Right kidney (tissue), 1 donor: ENCODE measurements at regions not wholly inside any gene's neighbourhood (a gene's known extent, or its start where the extent isn't known, plus 50 kb on each side); places are given as distances from the start of the nearest gene placed in this dataset.
A peak's percentile ranks its signal among the peaks of the same experiment; 100 is the strongest.
"Not testable (repeated sequence)": the region's sequence is repeated elsewhere in the genome, so short reads cannot be mapped to it uniquely, and the experiment has no call there.

ENCODE experiments used
- DNase-seq: peaks from one replicate; pipeline ENCODE4 v3.0.0-alpha.2; 2016

DNA sequence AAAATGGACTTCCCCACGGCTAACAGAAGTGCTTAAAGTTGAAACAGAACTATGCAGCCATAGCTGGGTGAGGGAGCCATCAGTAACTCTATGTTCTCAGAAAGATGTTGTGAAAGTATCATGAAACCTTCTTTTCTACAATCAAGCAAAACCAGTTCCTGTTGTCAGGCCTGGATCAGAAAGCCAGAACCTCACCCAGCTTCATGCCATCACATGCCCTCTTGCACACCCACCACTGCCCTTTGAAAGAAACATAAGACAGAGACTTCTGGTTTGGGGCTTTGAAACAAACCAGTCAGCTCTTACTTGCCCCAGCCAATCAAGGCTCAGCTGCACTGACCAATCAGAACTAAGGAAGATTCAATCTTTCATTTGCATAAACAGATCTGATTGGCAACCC is 230.8 kb upstream of the FERD3L start:
- no peak for DNase-seq

DNA sequence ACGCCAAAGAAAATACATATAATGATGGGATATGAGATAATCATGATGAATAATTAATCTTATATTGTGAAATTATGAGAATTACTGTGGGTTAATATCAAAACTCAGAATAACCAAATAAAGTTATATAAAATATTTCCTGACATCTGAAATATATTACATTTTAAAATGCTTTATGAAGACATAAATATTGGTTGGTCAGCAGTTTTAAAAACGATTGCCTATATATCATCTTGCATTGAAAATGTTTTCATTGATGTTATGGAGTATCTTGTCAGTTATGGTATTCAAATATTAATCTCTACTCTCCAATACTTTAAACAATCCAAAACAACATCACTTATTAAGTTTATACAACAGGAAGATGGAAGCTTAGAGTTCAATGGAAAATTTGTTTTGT is 228.1 kb upstream of the FERD3L start:
- DNase-seq = no peak

DNA sequence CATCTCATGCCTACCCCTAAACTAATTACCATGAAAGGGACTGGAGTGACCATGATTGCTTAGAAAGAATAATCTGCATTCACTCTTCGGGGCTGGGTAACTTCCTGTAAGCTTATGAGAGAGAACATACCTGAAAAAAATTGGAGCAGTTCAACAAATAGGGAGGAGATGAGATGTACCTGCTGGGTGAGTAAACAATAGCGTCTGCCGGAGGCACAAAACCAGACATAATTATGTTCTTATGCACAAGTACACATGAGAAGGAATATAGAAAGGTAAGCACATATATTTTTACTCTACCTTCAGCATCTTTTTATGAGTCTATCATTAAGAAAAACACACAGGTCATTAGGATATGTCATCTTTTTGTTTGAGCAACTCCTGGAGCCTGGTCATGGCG is 224.6 kb upstream of the FERD3L start:
- DNase-seq = no peak

DNA sequence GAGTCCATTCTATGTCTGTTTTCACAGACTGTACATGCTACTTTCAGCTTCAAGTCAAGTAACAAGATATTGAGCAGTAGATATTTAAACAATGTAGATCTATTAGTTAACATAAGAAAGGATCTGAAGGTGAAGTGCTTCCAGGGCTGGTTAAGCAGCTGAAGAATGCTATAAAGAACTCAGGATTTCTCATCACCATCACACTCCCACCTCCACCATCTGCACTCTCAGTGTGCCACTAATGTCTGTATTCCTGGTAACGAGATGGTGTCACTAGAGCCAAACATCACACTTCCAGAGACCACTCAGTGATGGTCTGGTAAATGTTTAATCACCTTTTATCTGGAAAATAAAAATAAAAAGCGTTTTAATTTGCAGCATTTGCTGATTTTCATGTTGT is 224.0 kb upstream of the FERD3L start:
- no peak for DNase-seq

DNA sequence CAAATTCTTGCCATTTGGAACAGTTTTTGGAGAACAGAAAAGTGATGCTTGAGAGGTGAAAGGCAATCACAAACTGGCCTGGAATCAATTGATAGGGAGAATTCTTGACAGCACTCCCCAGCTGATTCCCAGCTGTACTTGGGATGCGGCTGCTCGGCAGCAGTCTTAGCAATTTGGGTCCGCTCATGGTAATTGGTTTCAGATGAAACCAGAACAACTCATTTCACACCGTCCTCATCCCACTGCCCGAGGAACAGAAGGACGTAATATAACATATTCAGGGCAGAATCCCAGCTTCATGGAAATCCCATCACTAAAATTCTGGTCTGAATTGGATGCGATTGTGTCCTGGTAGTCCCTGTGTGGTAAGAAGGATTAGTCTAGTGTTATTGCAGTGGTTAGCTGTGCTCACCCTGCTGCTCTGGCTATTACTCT is 223.3 kb upstream of the FERD3L start:
- DNase-seq = no peak

DNA sequence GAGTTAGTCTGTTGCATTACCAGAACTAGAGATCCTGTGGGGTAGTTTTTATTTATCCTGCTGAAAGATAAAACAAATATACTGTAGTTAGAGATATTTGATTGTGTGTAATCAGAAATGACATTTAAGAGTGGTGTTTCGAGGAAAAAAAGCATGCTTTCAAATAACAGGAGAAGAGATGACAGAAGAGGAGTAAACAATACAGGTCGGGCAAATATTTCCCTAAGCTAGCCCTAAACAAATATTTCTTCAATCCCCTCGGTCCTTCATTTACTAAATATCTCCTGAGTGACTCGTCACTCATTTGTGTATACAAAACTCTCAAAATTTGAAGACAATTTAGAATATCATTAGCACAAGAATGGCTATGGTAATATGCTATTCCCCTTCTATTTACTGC is 219.7 kb upstream of the FERD3L start:
- DNase-seq = no peak

DNA sequence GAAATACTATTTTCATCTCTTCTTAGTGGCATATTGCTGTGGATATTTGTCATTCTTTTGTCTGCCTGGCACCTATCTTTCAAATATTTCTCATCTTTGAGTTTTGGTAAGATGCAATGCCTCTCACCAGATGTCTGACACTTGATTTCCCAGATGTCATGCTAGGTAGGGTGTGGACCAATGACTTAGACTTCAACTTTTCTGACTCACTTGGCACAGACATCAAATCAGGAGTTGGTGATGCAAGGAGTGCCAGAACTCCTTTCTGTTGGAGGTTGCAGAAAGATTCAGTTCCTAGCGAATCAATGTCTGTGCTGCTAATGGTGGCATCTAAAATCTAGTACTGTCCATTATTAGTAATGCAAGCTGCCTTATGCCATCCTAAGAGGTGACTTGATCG is 216.9 kb upstream of the FERD3L start:
- no peak for DNase-seq

DNA sequence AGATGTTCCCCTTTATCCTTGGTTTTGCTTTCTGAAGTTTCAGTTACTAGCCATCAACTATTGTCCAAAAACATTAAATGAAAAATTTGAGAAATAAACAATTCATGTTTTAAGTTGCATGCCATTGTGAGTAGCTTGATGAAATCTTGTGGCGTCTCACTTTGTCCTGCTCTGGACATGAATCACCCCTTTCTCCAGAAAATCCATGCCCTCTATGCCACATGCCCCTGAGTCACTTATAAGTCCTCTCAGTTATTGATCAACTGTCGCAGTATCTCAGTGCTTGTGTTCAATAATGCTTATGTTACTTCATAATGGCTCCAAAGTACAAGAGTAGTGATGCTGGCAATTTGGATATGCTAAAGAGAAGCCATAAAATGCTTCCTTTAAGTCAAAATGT is 208.0 kb upstream of the FERD3L start:
- no peak for DNase-seq

DNA sequence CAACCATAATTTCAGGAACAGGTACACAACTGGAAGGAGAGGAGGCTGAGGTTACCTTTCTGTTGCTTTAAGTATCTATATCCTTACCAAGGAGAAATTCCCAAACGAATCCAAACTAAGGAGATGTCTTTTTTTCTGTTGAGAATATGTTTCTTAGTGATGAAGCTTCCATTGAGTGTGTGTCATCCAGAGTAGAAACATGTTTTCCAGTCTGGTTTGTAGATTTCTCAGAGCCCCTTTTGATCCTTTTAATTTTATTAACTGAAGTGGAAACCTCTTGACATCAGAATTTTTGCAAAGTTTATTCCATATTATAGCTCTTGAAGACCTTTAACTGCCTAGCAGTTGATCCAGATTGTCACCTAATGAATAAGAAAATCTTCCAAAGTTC is 207.1 kb upstream of the FERD3L start:
- DNase-seq = no peak

DNA sequence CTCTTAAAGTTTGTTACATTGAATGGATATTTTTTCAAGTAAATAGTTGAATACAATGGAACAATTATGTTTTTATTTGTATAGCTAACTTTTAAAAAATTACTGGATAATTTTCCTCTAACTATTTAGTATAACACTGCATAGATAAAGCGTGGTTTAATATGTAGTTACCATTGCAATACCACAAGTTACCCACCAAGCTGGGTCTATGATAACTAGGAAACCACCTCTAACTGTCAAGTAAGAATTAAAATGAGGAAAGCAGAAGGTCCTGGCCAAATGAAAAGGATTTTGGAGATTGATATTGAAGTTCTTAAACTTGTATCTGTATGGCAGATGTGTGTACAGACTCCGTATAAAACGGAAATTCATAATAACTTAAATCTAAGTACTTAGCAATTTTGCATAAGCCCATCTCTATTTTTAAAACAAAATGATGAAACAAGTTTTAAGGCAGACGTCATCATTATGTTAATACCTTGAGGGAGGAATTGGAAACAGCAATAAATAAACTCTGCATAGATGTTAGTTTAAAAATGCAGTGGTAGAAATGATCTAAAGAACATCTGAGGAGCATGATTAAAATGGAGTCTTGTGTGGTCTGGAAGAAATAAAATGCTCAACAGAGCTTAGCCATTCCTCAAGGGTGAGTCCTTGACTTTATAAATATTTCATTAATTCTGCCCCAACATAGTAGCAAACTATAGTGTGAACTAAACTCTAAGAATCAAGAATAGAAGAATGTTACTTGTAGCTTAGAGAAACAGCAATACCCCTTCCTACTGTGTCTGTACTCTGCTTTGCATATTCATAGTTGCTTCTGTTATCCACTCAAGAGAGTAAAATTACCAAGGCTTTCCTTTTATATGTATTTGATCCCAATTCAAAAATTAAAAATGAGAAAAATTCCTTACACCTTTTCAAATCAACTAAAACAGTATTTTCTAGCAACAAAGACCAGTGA is 206.4 kb upstream of the FERD3L start:
- no peak for DNase-seq

DNA sequence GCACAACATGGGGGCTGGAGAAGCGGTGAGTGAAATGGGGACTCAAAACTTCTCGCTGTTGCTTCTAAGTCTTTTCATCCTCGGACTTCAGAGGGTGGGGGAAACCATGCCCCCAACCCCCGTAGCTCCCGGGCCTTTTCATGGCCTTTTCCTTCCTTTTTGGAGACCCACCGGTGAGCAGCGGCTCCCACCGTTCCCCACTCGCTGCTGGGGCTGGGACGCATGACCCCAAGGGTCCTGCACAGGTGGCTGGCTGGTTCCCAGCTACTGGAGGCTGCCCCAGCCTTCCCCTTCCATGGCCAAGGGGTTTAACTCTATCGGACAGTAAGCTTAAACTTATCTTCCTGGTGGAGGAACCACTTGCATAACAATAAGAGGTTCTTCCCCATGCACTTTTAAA is 194.3 kb upstream of the FERD3L start:
- DNase-seq = no peak

DNA sequence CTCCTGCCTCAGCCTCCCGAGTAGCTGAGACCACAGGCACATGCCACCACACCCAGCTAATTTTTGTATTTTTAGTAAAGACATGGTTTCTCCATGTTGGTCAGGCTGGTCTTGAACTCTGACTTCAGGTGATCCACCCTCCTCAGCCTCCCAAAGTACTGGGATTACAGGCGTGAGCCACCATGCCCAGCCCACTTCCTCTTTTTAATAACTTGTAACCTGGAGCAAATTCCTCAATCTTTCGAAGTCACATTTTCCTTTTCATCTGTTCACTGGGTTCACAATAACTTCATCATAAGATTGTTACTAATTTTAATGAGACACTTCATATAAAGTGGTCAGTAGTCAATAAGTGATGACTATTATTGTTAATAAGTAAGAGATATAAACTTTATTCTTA is 193.3 kb upstream of the FERD3L start:
- not testable (repeated sequence) for DNase-seq

DNA sequence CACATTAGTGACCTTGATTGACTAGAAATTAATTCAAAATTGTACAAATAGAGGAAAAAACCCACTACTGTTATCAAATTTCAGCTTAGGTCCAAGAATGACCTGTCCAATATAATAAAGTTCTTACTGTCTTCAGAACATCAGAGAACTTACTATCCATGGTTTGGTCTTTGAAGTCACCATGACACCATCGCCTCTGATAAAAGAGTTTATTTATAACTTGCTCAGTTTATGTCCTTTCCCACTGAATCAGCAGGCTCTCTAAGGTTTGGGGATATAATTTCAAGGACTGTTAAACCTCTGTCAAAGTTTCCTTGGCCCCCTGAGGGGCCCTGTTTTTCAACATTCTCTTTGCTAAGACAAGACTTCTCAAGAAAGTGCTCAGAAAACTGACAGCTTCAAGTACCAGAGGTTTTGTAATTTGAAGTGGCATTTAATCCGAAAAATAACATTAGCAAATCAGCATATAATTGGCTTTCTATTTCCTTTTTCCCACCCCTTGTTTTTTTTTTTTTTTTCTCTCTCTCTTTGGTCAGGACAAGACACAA is 191.7 kb upstream of the FERD3L start:
- no peak for DNase-seq

DNA sequence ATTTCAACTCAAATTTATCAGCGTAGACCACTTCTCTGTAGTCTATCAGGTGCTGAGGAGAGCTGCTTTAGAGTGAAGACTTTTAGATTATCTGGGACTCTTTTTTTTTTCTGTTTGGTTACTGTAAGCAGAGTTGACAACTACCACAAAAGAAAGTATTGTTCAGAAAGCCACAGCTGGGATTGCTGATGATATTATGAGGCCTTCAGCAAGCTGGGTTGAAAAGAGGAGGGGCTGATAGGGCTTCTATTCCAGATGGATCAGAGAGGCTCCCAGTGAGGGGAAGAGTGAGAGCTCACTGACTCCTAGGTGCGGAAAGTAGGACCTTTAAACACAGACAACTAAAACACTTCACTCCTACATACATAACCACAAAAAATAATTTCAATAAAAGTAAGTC is 188.5 kb upstream of the FERD3L start:
- no peak for DNase-seq

DNA sequence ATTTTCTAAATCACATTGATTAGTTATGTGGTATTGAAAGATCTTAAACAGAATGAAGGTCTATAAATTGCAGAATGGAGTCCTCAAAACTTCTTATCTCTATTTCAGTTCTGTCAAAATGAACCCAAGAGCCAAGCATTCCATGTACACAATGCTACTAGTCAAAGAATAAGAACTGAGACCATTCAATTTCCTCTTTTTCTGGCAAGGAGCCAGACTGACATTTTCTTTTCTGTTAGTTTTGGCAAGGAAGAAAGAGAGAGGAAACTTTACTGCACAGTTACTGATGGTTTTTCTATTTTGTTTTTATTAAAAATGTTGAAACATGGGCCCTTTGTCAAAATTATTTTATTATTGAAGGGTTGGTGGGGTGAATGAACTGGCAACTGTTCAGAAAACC is 181.8 kb upstream of the FERD3L start:
- DNase-seq = peak; percentile 29

DNA sequence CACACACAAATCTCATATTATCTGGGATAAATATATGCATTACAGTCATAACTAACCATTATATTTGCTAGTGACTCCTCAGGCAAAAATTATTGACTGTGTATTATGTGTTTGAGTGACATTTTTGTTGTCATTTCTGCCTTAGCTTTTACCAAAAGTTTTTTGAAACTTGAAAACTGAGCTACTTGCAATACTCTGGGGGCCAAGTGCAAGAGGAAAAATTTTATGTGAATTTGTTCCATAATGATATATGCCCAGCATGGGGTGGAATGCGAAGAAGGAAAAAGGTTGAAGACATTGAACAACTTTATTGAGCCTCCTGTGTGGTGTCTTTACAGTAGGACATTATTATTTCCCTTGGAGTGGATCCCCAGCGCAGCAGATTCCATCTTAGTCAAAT is 176.8 kb upstream of the FERD3L start:
- DNase-seq = no peak

DNA sequence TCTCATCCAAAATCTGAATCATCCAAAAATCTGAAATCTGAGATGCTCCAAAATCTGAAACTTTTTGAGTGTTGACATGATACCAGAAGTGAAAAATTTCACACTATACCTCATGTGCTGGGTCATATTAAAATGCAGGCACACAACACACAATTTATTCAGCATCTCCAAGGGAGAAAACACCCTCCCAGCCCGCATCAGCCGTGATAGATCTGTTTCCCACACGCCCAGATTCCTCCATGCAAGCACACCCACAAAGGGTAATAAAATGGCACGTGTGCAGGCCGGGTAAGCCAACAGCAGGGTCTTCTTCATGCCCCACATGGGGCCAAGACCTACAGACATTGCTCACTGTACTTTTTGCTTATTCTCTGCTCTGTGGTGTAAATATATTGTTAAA is 173.1 kb upstream of the FERD3L start:
- DNase-seq = no peak

DNA sequence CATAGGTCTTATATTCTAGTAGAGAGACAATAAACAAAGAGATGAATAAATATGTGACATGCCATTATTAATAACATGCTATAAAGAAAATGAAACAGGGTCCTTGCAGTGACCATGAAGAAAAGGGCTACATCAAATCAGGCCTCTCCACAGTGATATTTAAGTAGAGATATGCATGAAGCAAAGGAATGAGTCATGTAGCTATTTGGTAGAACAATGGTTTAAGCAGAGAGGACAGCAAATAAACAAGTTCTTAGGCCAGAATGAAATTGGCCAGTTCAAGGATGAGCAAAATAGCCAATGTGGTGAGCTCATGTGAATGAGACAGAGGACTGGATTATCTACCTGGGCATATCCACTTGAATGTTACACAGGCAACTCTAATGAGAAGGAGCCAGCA is 172.2 kb upstream of the FERD3L start:
- DNase-seq = no peak

DNA sequence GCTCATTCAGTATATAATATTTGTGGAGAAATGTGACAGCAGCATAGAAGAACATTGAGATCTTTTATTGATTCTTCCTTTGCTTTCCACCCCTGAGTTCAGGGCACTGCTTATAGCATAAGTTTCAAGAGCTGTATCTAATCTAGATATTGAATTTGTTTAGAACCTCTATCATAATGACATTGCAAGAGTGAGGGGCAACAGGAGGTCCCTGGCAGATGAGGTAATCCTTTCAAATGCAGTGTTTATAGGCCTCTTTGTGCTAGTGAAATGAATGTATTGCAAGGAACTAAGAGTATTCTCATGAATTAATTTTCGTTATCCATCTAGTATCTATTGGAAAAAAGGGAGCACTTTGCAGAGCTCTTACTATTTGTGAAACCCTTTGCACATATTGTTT is 167.2 kb upstream of the FERD3L start:
- DNase-seq = no peak

DNA sequence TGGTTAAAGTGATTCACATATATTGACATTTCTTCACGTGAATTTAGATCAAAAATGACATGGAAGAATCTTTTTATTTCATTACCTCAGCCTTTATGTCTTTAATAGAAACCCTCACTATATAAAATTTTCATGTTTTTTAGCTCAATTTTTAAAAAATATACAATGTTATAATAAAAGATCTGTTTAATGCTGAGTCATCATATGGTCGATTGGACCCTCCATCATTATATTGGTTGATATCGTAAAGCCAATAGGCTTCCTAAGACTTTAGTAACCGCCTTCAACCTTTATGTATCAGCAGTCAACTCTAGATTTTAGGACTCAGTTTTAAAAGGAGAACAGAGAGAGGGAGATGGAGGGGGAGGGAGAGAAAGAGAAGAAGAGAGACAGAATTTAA is 162.3 kb upstream of the FERD3L start:
- DNase-seq = no peak

DNA sequence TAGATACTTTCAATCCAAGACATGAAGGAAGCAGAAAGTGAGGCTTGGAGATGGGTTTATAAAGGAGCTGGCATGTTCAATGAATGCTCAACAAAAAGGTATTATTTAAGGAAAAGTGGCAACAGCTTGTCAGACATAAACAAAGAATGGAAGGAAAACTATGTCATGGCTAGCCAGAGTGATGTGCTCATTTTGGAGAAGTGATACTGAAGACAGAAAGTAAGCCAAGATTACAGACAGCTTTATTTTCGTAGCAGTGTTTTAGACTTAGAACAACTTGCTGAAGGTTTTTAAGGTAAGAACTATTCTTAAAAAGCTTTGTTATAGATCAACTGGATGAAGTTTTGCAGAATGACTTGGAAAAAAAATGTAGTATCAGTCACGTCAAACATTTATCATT is 160.5 kb upstream of the FERD3L start:
- DNase-seq = no peak

DNA sequence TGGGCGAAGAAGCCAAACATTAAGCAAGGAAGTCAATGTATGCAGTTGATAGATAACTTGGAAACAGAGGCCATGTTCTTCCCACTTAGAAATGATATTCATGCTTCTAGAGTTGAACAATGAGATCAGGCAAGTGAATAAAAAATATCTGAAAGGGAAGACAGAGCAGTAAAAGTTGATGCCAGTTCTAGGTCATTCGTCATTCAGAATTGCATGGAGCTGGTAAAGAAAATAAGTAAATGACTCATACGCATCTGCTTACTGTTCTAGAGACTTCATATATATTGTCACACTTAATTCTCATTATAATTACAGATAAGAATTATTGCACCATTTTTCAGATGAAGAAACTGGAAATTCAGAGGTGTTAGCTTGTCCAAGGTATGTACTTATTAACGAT is 158.9 kb upstream of the FERD3L start:
- DNase-seq = no peak

DNA sequence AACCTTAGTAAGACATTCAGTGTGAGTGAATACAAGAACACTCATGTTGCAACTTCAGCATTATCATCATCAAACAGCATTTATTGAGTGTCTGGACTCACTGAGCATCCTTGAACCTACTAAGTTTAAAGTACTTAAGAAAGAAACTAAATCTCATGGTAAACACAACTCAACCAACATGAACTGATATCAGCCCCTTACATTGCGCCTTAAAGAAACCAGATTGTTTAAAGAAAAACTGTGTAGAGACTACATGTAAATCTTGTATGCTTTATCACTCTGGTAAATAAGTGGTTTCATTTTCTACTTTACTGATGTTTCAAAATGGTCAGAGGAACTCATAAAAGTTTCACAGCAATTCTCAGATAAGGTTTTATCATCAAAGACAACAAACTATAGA is 157.5 kb upstream of the FERD3L start:
- DNase-seq = no peak

DNA sequence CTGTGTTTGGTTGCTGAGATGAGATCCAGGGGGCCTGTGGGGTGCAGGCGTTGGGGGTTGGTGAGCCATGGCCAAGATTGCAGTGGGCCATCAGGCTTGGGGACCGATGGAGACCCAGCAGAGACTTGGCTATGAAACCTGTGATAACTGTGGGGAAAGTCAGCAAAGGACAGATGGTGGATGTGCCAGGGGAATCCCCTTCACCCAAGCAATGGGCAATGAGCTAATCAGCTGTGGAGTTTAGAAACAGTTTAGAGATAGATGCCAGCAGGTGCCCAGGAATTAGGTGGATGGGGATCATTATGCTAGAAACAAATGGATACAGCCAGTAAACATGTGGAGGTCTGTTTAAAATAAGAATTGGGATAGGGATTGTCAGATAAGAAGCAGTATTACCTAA is 151.4 kb upstream of the FERD3L start:
- DNase-seq = no peak
